HG02763 (cell line): ENCODE measurements at regions not wholly inside any gene's neighbourhood (a gene's known extent, or its start where the extent isn't known, plus 50 kb on each side); places are given as distances from the start of the nearest gene placed in this dataset.
"Not testable (repeated sequence)": the region's sequence is repeated elsewhere in the genome, so short reads cannot be mapped to it uniquely, and the experiment has no call there.

Experiments used
- ATAC-seq: cut with Tn5 transposase; IDR thresholded peaks from one replicate; pipeline ENCODE4 v1.9.1; 2021; ENCODE audit warnings: mild to moderate bottlenecking, moderate library complexity; ENCODE audit not compliant: unreplicated experiment

- no peak for ATAC-seq
Measured at GRCh38 chr3:7999384-7999783, 502.2 kb upstream of the LMCD1 start.

GRCh38 chr3:8001307-8001706, 500.3 kb upstream of the LMCD1 start:
- no peak for ATAC-seq

- ATAC-seq, result no peak
Measured at GRCh38 chr3:8001712-8002111, 499.9 kb upstream of the LMCD1 start.

- no peak for ATAC-seq
Measured at GRCh38 chr3:8011902-8012301, 489.7 kb upstream of the LMCD1 start.

- no peak for ATAC-seq
Measured at GRCh38 chr3:8020047-8020841, 481.4 kb upstream of the LMCD1 start.

- no peak for ATAC-seq
Measured at GRCh38 chr3:8027954-8028353, 473.7 kb upstream of the LMCD1 start.

GRCh38 chr3:8050283-8050682, 451.3 kb upstream of the LMCD1 start:
- no peak for ATAC-seq

GRCh38 chr3:8052659-8053058, 449.0 kb upstream of the LMCD1 start:
- ATAC-seq, result no peak

- not testable (repeated sequence) for ATAC-seq
Measured at GRCh38 chr3:8068135-8068534, 433.5 kb upstream of the LMCD1 start.

GRCh38 chr3:8069471-8069870, 432.2 kb upstream of the LMCD1 start:
- ATAC-seq, result no peak

GRCh38 chr3:8070011-8070410, 431.6 kb upstream of the LMCD1 start:
- no peak for ATAC-seq

GRCh38 chr3:8074740-8075139, 426.9 kb upstream of the LMCD1 start:
- not testable (repeated sequence) for ATAC-seq

GRCh38 chr3:8077126-8077525, 424.5 kb upstream of the LMCD1 start:
- no peak for ATAC-seq

- no peak for ATAC-seq
Measured at GRCh38 chr3:8080464-8080863, 421.2 kb upstream of the LMCD1 start.

- no peak for ATAC-seq
Measured at GRCh38 chr3:8085498-8085897, 416.1 kb upstream of the LMCD1 start.

- no peak for ATAC-seq
Measured at GRCh38 chr3:8087951-8088350, 413.7 kb upstream of the LMCD1 start.

- ATAC-seq, result no peak
Measured at GRCh38 chr3:8094415-8094814, 407.2 kb upstream of the LMCD1 start.

- no peak for ATAC-seq
Measured at GRCh38 chr3:8095724-8096123, 405.9 kb upstream of the LMCD1 start.

GRCh38 chr3:8097690-8098089, 403.9 kb upstream of the LMCD1 start:
- no peak for ATAC-seq

GRCh38 chr3:8103954-8104353, 397.7 kb upstream of the LMCD1 start:
- no peak for ATAC-seq

GRCh38 chr3:8106921-8107320, 394.7 kb upstream of the LMCD1 start:
- no peak for ATAC-seq

GRCh38 chr3:8110966-8111798, 390.4 kb upstream of the LMCD1 start:
- peak; percentile 93 for ATAC-seq
